Endothelial cell (in vitro differentiated cells): ENCODE measurements at regions not wholly inside any gene's neighbourhood (a gene's known extent, or its start where the extent isn't known, plus 50 kb on each side); places are given as distances from the start of the nearest gene placed in this dataset.

Experiments
- DNase-seq: peaks from one replicate; pipeline ENCODE4 v3.0.0; 2021; ENCODE audit warnings: low spot score
- H3K27ac Mint-ChIP-seq: one replicate; pipeline ENCODE4 v1.8.0; 2021; ENCODE audit warnings: mixed read lengths, inconsistent platforms; ENCODE audit not compliant: unreplicated experiment
- H3K27me3 Mint-ChIP-seq: one replicate; pipeline ENCODE4 v1.8.0; 2021; ENCODE audit warnings: mild to moderate bottlenecking, moderate library complexity, mixed read lengths, inconsistent platforms; ENCODE audit not compliant: unreplicated experiment
- H3K36me3 Mint-ChIP-seq: one replicate; pipeline ENCODE4 v1.8.0; 2021; ENCODE audit warnings: mild to moderate bottlenecking, low read depth, mixed read lengths, inconsistent platforms; ENCODE audit not compliant: unreplicated experiment
- H3K4me1 Mint-ChIP-seq: one replicate; pipeline ENCODE4 v1.8.0; 2021; ENCODE audit warnings: mild to moderate bottlenecking, mixed read lengths, inconsistent platforms; ENCODE audit not compliant: unreplicated experiment
- H3K4me3 Mint-ChIP-seq: one replicate; pipeline ENCODE4 v1.8.0; 2021; ENCODE audit warnings: mild to moderate bottlenecking, mixed read lengths, inconsistent platforms; ENCODE audit not compliant: unreplicated experiment
- H3K9me3 Mint-ChIP-seq: one replicate; pipeline ENCODE4 v1.8.0; 2021; ENCODE audit warnings: mixed read lengths, inconsistent platforms; ENCODE audit not compliant: unreplicated experiment
- TF ChIP-seq, protein P1 (sequence below): fragments of 200-600 bp; sonication (generic); IDR thresholded peaks from one replicate; pipeline ENCODE4 v1.5.0; 2021; ENCODE audit warnings: antibody characterized with exemption; ENCODE audit not compliant: unreplicated experiment

DNA sequence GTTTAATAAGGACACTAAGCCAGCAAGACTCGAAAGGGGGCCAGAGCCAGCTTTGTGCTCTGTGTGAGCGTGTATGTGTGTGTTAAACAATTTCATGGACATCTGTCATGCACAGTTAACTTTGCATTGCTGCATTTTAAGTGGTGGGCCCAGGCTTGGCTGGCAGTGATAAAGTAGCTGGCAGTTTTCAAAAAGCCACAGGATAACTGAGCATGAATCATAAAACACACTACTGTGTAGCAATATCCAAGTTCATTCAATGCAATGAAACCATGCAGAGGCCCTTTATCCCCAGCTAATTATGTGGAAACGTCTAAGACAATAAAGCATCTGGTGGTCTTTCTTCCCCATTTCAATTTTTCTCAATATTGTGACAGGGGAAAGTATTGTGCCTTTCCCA is 132.9 kb downstream of the NKX6-1 start:
- TF ChIP-seq, protein P1, sequence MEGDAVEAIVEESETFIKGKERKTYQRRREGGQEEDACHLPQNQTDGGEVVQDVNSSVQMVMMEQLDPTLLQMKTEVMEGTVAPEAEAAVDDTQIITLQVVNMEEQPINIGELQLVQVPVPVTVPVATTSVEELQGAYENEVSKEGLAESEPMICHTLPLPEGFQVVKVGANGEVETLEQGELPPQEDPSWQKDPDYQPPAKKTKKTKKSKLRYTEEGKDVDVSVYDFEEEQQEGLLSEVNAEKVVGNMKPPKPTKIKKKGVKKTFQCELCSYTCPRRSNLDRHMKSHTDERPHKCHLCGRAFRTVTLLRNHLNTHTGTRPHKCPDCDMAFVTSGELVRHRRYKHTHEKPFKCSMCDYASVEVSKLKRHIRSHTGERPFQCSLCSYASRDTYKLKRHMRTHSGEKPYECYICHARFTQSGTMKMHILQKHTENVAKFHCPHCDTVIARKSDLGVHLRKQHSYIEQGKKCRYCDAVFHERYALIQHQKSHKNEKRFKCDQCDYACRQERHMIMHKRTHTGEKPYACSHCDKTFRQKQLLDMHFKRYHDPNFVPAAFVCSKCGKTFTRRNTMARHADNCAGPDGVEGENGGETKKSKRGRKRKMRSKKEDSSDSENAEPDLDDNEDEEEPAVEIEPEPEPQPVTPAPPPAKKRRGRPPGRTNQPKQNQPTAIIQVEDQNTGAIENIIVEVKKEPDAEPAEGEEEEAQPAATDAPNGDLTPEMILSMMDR, result no peak
- Mint-ChIP-seq H3K4me1 (peaks cover 5% of the 10 kb centered on the region), H3K4me3 (no peak overlapping the region), H3K9me3 (no peaks in the 10 kb centered on the region), H3K27me3 (no peaks in the 10 kb centered on the region), H3K36me3 (no peaks in the 10 kb centered on the region), H3K27ac (no peak overlapping the region)
- no peak for DNase-seq

DNA sequence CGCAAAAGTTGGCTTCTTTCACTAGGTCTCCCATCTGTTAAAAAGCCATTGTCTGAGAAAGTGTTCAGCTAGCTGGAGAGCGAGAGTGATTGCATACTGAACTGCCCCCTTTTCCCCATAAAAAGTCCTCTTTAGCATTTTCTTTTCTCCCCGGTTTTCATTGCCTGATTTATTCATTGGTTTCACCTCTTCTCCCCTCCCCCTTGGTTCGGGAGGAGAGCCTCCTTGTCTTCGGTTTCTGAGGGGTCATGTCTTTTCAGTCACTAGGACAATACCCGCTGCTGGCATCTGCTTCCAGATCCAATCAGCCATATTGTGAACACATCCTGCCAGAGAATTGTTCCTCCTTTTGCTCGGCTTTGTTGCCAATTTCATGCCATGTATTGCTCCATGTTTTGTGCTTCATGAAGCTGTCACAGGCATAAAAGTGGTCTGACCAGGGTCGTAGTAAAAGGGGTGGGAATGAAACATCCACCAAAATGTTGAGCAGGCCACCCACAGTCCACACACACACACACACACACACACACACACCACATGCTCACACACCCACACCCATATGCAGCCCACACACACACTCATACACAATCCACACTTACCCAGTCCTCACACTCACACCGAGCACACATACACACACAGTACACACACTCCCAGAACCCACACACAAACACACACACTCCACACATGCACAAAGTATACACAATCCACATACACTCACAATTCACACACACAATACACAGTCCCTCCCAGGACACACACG is 136.0 kb downstream of the NKX6-1 start:
- H3K4me1 Mint-ChIP-seq, result peaks cover 5% of the 10 kb centered on the region
- H3K27ac Mint-ChIP-seq, result no peak overlapping the region

DNA sequence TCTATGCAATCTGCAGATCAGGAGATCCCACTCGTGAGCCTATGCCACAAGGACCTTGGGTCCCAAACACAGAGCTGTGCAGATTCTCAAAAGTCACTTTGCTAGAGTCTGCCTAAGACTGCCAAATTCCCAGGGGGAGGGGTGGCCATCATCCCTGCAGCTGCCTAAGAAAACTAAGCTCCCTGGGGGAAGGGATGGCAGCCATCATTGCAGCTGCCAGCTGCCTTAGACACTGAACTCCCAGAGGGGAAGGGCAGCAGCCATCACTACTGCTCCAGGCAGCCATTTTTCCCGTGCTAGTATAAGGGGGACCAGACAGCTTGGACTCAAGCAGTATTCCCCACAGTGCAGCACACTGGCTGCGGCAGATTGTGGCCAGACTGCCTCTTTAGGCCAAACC is 156.9 kb downstream of the NKX6-1 start:
- H3K9me3 Mint-ChIP-seq, result peaks cover 16% of the 10 kb centered on the region
- H3K4me3 Mint-ChIP-seq, result no peak overlapping the region
- peaks cover 10% of the 10 kb centered on the region for H3K36me3 Mint-ChIP-seq
- DNase-seq, result no peak
- H3K27me3 Mint-ChIP-seq, result no peaks in the 10 kb centered on the region
- H3K4me1 Mint-ChIP-seq, result no peaks in the 10 kb centered on the region
- TF ChIP-seq, protein P1, result no peak
- H3K27ac Mint-ChIP-seq, result no peak overlapping the region

More for the DNA sequence above, 136.0 kb downstream of the NKX6-1 start:
- Mint-ChIP-seq H3K9me3 (no peaks in the 10 kb centered on the region), H3K36me3 (no peaks in the 10 kb centered on the region), H3K27me3 (no peaks in the 10 kb centered on the region), H3K4me3 (no peak overlapping the region)
- TF ChIP-seq, protein P1, result no peak
- DNase-seq, result no peak

DNA sequence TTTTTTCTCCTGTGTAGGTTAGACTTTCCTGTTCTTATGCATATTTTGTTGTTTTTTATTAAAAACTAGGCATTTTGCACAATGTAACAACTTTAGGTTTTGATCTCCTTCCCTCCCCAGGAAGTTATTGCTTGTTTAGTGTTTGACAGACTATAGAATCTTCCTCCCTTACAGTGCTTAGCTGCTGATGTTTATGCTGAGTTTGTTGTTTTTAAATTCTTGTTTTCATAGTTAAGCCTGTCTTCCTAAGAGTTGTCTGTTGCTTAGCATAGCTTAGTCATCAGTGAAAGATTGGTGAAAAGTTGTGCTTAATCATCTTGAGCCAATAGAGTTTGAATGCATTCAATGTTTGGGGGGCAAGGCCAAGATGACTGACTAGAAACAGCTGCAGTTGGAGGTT is 157.5 kb downstream of the NKX6-1 start:
- Mint-ChIP-seq H3K27ac (no peak overlapping the region), H3K4me1 (no peaks in the 10 kb centered on the region), H3K4me3 (no peak overlapping the region), H3K9me3 (peaks cover 16% of the 10 kb centered on the region), H3K36me3 (peaks cover 10% of the 10 kb centered on the region), H3K27me3 (no peaks in the 10 kb centered on the region)
- TF ChIP-seq, protein P1, result no peak
- no peak for DNase-seq

DNA sequence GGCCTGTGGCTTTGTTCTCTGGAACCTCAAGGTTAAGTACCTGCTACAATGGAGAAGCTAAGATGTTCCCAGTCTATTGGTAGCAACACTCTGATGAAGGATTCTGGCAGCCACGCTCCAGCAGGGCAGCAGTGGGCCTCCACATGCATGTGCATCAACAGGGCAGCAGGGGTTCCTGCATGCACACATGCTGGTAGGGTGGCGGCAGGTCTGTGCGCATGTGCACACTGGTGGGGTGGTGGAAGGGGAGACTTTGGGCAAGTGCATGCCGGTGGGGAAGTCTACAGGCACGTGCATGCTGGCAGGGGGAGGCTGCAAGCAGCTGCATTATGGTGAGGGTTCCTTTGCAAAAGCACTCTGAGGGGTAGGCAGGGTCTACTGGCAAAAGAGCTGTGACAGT is 160.7 kb downstream of the NKX6-1 start:
- no peak for DNase-seq
- no peaks in the 10 kb centered on the region for H3K4me1 Mint-ChIP-seq
- no peak overlapping the region for H3K27ac Mint-ChIP-seq
- peaks cover 11% of the 10 kb centered on the region for H3K9me3 Mint-ChIP-seq
- TF ChIP-seq, protein P1, result no peak
- H3K4me3 Mint-ChIP-seq, result no peak overlapping the region
- H3K27me3 Mint-ChIP-seq, result no peaks in the 10 kb centered on the region
- H3K36me3 Mint-ChIP-seq, result peaks cover 6% of the 10 kb centered on the region
